ENCODE measurements at regions not wholly inside any gene's neighbourhood (a gene's known extent, or its start where the extent isn't known, plus 50 kb on each side); places are given as distances from the start of the nearest gene placed in this dataset.

GRCh38 chr9:108041551-108041950, 552.0 kb upstream of the KLF4 start:
- H3K4me3 ChIP-seq (ENCODE audit: low read depth, low read length) = no peak overlapping the region
- CTCF ChIA-PET = no interaction called here
- POLR2A ChIA-PET = no interaction called here

GRCh38 chr9:108040783-108041182, 551.2 kb upstream of the KLF4 start:
- TF ChIP-seq ZSCAN5A (tag by site-specific recombination; IDR thresholded peaks at IDR 0.05) = no peak
- no peak for TF ChIP-seq ZNF596 (tag by site-specific recombination; IDR thresholded peaks at IDR 0.05)
- TF ChIP-seq ZNF514 (tag by site-specific recombination; IDR thresholded peaks at IDR 0.05) = no peak
- no peak for TF ChIP-seq ZNF174 (tag by site-specific recombination; IDR thresholded peaks at IDR 0.05)
- TF ChIP-seq TCF7L2 (IDR thresholded peaks at IDR 0.05; ENCODE audit: borderline replicate concordance, low read depth, low read length) = no peak
- TF ChIP-seq FEZF1 (tag by site-specific recombination; IDR thresholded peaks at IDR 0.05) = no peak
- TF ChIP-seq ZNF664 (tag by site-specific recombination; IDR thresholded peaks at IDR 0.05) = no peak
- no peak for TF ChIP-seq KLF1 (tag by site-specific recombination; IDR thresholded peaks at IDR 0.05)
- no peak for TF ChIP-seq ZNF280C (tag by site-specific recombination; IDR thresholded peaks at IDR 0.05)
- TF ChIP-seq ZNF16 (tag by site-specific recombination; IDR thresholded peaks at IDR 0.05; ENCODE audit: low read depth) = no peak
- no peak for TF ChIP-seq WT1 (tag by site-specific recombination; IDR thresholded peaks at IDR 0.05)
- TF ChIP-seq ZNF26 (tag by site-specific recombination; IDR thresholded peaks at IDR 0.05) = no peak
- no peak for TF ChIP-seq TRIM28 (IDR thresholded peaks at IDR 0.05; ENCODE audit: borderline replicate concordance, low read length)
- no peak for TF ChIP-seq ZXDB (tag by site-specific recombination; IDR thresholded peaks at IDR 0.05)
- TF ChIP-seq ZNF433 (tag by site-specific recombination; IDR thresholded peaks at IDR 0.05; ENCODE audit: low read depth) = no peak
- no peak for TF ChIP-seq ZNF510 (tag by site-specific recombination; IDR thresholded peaks at IDR 0.05; ENCODE audit: insufficient replicate concordance)
- Histone ChIP-seq H3K4me3 (ENCODE audit: low read depth, low read length) (no peak overlapping the region), H3K36me3 (ENCODE audit: control insufficient read depth in 2 of 2, insufficient read depth in 1 of 2, low read length in 2 of 2) (no peaks in the 10 kb centered on the region), H3K4me1 (ENCODE audit: control insufficient read depth, insufficient read depth, low read length) (no peaks in the 10 kb centered on the region), H3K27ac (ENCODE audit: extremely low read depth, low read depth, low read length) (no peak overlapping the region), H3K9me3 (ENCODE audit: control insufficient read depth, insufficient read depth, low read depth, low read length) (no peaks in the 10 kb centered on the region)
- ChIA-PET CTCF (no interaction called here), POLR2A (interaction anchor here (0.7 kb wide), 1 partner anchor 153 kb away, joined by 8 read pairs; no protein-coding TSS in a partner anchor)

More at GRCh38 chr9:108041551-108041950, 552.0 kb upstream of the KLF4 start:
- no peak for TF ChIP-seq FEZF1 (tag by site-specific recombination; IDR thresholded peaks at IDR 0.05)
- TF ChIP-seq ZNF677 (tag by site-specific recombination; IDR thresholded peaks at IDR 0.05) = no peak
- no peak for TF ChIP-seq ZNF341 (tag by site-specific recombination; IDR thresholded peaks at IDR 0.05; ENCODE audit: low read depth)
- H3K27ac ChIP-seq (ENCODE audit: extremely low read depth, low read depth, low read length) = no peak overlapping the region
- H3K9me3 ChIP-seq (ENCODE audit: control insufficient read depth, insufficient read depth, low read depth, low read length) = no peaks in the 10 kb centered on the region
- no peaks in the 10 kb centered on the region for H3K36me3 ChIP-seq (ENCODE audit: control insufficient read depth in 2 of 2, insufficient read depth in 1 of 2, low read length in 2 of 2)
- no peaks in the 10 kb centered on the region for H3K4me1 ChIP-seq (ENCODE audit: control insufficient read depth, insufficient read depth, low read length)

- H3K9me3 ChIP-seq (ENCODE audit: control insufficient read depth, insufficient read depth, low read depth, low read length) = no peaks in the 10 kb centered on the region
- no peak overlapping the region for H3K27ac ChIP-seq (ENCODE audit: extremely low read depth, low read depth, low read length)
- no peaks in the 10 kb centered on the region for H3K36me3 ChIP-seq (ENCODE audit: control insufficient read depth in 2 of 2, insufficient read depth in 1 of 2, low read length in 2 of 2)
- ChIA-PET CTCF (interaction anchor here (0.6 kb wide), 1 partner anchor 20 kb away, joined by 5 read pairs; no protein-coding TSS in a partner anchor), POLR2A (no interaction called here)
- no peaks in the 10 kb centered on the region for H3K4me1 ChIP-seq (ENCODE audit: control insufficient read depth, insufficient read depth, low read length)
- H3K4me3 ChIP-seq (ENCODE audit: low read depth, low read length) = no peak overlapping the region
- TF ChIP-seq ZNF580 (tag by site-specific recombination; IDR thresholded peaks at IDR 0.05) (no peak), ZNF292 (tag by site-specific recombination; IDR thresholded peaks at IDR 0.05; ENCODE audit: borderline replicate concordance, low read depth) (no peak), ZNF140 (tag by site-specific recombination; IDR thresholded peaks at IDR 0.05) (no peak), ZNF660 (tag by site-specific recombination; IDR thresholded peaks at IDR 0.05) (no peak), GLIS2 (tag by site-specific recombination; IDR thresholded peaks at IDR 0.05) (no peak), ZNF510 (tag by site-specific recombination; IDR thresholded peaks at IDR 0.05; ENCODE audit: insufficient replicate concordance) (no peak), ZNF248 (tag by site-specific recombination; IDR thresholded peaks at IDR 0.05) (no peak), ZNF311 (tag by site-specific recombination; IDR thresholded peaks at IDR 0.05; ENCODE audit: borderline replicate concordance) (no peak), ZNF184 (tag by site-specific recombination; IDR thresholded peaks at IDR 0.05) (no peak), ZNF354C (tag by site-specific recombination; IDR thresholded peaks at IDR 0.05; ENCODE audit: borderline replicate concordance, low read depth) (no peak), KLF16 (tag by site-specific recombination; IDR thresholded peaks at IDR 0.05) (no peak), ZNF174 (tag by site-specific recombination; IDR thresholded peaks at IDR 0.05) (no peak)
Measured at GRCh38 chr9:108039493-108039892, 549.9 kb upstream of the KLF4 start.
